ENCODE measurements at regions not wholly inside any gene's neighbourhood (a gene's known extent, or its start where the extent isn't known, plus 50 kb on each side); places are given as distances from the start of the nearest gene placed in this dataset.

DNA sequence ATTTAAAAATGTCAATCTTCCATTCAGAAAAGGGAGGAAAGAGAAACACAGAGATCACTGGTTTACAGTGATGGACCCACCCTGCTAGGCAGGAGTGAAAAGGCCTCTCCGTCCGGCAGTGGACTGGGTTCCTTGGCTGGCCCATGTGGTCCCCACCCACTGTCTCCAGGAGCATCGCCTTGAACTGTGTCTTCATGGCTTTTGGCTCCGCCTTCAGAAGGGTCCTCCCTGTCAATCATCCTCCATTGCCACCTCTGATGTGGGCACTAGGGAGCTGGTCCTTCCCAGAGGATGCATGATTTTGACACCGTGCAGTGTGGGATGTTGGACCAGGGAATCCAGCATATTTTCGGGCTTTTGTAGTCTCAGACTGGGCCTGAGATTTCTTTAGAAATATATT lies 58.2 kb upstream of the B3GAT1 start:
- no peaks in the 10 kb centered on the region for H3K36me3 Mint-ChIP-seq (ENCODE audit: insufficient read depth in 1 of 3, low read depth in 3 of 3)
- peaks cover 62% of the 10 kb centered on the region for H3K27me3 Mint-ChIP-seq (ENCODE audit: low read depth)
- WGBS (ENCODE audit: extremely low coverage, insufficient read length, low lambda C conversion rate) = no CpG with 5 or more reads among the region's 6 CpGs
- no peak overlapping the region for H2BK12ac ChIP-seq (ENCODE audit: insufficient read length, low read depth, low read length)
- H3K18ac ChIP-seq (ENCODE audit: insufficient read length, low read depth, low read length) = no peak overlapping the region
- H4K8ac ChIP-seq (replicated peaks; ENCODE audit: insufficient read length, low read depth, low read length) = no peak overlapping the region
- no peaks in the 10 kb centered on the region; a peak in 1 of 5 replicates for H3K9me3 Mint-ChIP-seq
- no peak overlapping the region for H3K27ac ChIP-seq (ENCODE audit: insufficient read length, low read depth, low read length)
- no peaks in the 10 kb centered on the region for H3K9me3 ChIP-seq (ENCODE audit: control insufficient read depth, low read depth, low read length)
- no peak overlapping the region for H4K5ac ChIP-seq (ENCODE audit: insufficient read length, low read depth, low read length)
- H3K79me1 ChIP-seq (ENCODE audit: insufficient read depth, low read depth, low read length, poor library complexity, severe bottlenecking) = no peaks in the 10 kb centered on the region
- H3T11ph ChIP-seq (ENCODE audit: low read length) = no peak overlapping the region
- H3K79me2 ChIP-seq (ENCODE audit: insufficient read depth, low read length) = no peaks in the 10 kb centered on the region
- no peak overlapping the region for H3K4me3 Mint-ChIP-seq
- H3K9ac ChIP-seq (ENCODE audit: extremely low read depth, insufficient read length, low read length) = no peak overlapping the region
- no peak overlapping the region for H3K27ac Mint-ChIP-seq
- peaks cover under 1% of the 10 kb centered on the region; the same call in 1 of the 2 replicates for H3K27me3 ChIP-seq (ENCODE audit: insufficient read depth, low read length)
- DNase-seq = no peak
- H3K14ac ChIP-seq (ENCODE audit: insufficient read depth, low read length) = no peak overlapping the region
- H2BK20ac ChIP-seq (ENCODE audit: low read depth, low read length, poor library complexity, severe bottlenecking) = no peak overlapping the region
- no peak overlapping the region for H2AFZ ChIP-seq (ENCODE audit: low read length)
- H3K4me2 ChIP-seq (ENCODE audit: insufficient read depth, insufficient read length, low read length) = no peak overlapping the region
- no peak overlapping the region for H2BK120ac ChIP-seq (ENCODE audit: low read depth, low read length, poor library complexity, severe bottlenecking)
- H2AK5ac ChIP-seq (ENCODE audit: insufficient read length, low read length) = no peak overlapping the region
- H3K23me2 ChIP-seq (ENCODE audit: insufficient read length, low read depth, low read length, poor library complexity, severe bottlenecking) = no peaks in the 10 kb centered on the region
- H3K4me1 Mint-ChIP-seq = peaks cover 10 to 15% of the 10 kb centered on the region in 2 experiments
- no peaks in the 10 kb centered on the region for H3K4me1 ChIP-seq (ENCODE audit: insufficient read depth, low read length)
- no peak overlapping the region for H4K91ac ChIP-seq (ENCODE audit: insufficient read length, low read depth, low read length)
- no peak overlapping the region for H2BK15ac ChIP-seq (ENCODE audit: low read depth, low read length)
- no peaks in the 10 kb centered on the region for H4K20me1 ChIP-seq (ENCODE audit: control insufficient read depth, insufficient read depth, insufficient read length)
- H3K56ac ChIP-seq (ENCODE audit: insufficient read length, low read depth, low read length) = no peak overlapping the region
- H2BK5ac ChIP-seq (ENCODE audit: insufficient read length, low read length) = no peak overlapping the region
- H3K4ac ChIP-seq (ENCODE audit: low read depth, low read length) = no peak overlapping the region
- H3K23ac ChIP-seq (ENCODE audit: insufficient read length, low read depth, low read length) = no peak overlapping the region
- TF ChIP-seq, protein P1, sequence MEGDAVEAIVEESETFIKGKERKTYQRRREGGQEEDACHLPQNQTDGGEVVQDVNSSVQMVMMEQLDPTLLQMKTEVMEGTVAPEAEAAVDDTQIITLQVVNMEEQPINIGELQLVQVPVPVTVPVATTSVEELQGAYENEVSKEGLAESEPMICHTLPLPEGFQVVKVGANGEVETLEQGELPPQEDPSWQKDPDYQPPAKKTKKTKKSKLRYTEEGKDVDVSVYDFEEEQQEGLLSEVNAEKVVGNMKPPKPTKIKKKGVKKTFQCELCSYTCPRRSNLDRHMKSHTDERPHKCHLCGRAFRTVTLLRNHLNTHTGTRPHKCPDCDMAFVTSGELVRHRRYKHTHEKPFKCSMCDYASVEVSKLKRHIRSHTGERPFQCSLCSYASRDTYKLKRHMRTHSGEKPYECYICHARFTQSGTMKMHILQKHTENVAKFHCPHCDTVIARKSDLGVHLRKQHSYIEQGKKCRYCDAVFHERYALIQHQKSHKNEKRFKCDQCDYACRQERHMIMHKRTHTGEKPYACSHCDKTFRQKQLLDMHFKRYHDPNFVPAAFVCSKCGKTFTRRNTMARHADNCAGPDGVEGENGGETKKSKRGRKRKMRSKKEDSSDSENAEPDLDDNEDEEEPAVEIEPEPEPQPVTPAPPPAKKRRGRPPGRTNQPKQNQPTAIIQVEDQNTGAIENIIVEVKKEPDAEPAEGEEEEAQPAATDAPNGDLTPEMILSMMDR (conservative IDR thresholded peaks at IDR 0.05) = no peak
